GM12878 (cell line): ENCODE measurements at regions not wholly inside any gene's neighbourhood (a gene's known extent, or its start where the extent isn't known, plus 50 kb on each side); places are given as distances from the start of the nearest gene placed in this dataset.

Experiments
- ESRRA ChIP-seq: IDR thresholded peaks from 2 replicates; pipeline ENCODE4 v1.6.1; 2012; ENCODE audit warnings: mild to moderate bottlenecking, low read length, improper control_type of control experiment
- KAT2A ChIP-seq: conservative IDR thresholded peaks from 2 replicates; pipeline ENCODE4 v1.6.1; 2011; ENCODE audit warnings: low read depth, low read length; ENCODE audit not compliant: control insufficient read depth
- LARP7 ChIP-seq: fragments of 450-650 bp; IDR thresholded peaks from 2 replicates; pipeline ENCODE4 v1.6.1; 2017; ENCODE audit warnings: mild to moderate bottlenecking
- NR2C1 ChIP-seq: fragments of 450-650 bp; IDR thresholded peaks from 2 replicates; pipeline ENCODE4 v1.6.1; 2017; ENCODE audit warnings: antibody characterized with exemption, mild to moderate bottlenecking, moderate library complexity
- POLR2A ChIP-seq: IDR thresholded peaks from 2 replicates; pipeline ENCODE4 v1.6.1; 2011; ENCODE audit warnings: low read depth, mild to moderate bottlenecking, low read length
- RAD21 ChIP-seq: IDR thresholded peaks from 2 replicates; pipeline ENCODE4 v1.6.1; 2011; ENCODE audit warnings: mild to moderate bottlenecking, low read depth, low read length, moderate library complexity; ENCODE audit not compliant: insufficient read depth
- REST ChIP-seq: IDR thresholded peaks from 2 replicates; pipeline ENCODE4 v1.6.1; 2012; ENCODE audit warnings: mild to moderate bottlenecking, low read depth, low read length
- TCF3 ChIP-seq: IDR thresholded peaks from 2 replicates; pipeline ENCODE4 v1.6.1; 2012; ENCODE audit warnings: low read depth, mild to moderate bottlenecking, low read length, borderline replicate concordance; ENCODE audit not compliant: insufficient read depth
- USF2 ChIP-seq: IDR thresholded peaks from 2 replicates; pipeline ENCODE4 v1.6.1; 2011; ENCODE audit warnings: low read depth, low read length, improper control_type of control experiment, borderline replicate concordance
- TF ChIP-seq, protein P1 (sequence below): IDR thresholded peaks from 2 replicates; pipeline ENCODE4 v1.6.1; 2011; ENCODE audit warnings: borderline replicate concordance, low read depth, mild to moderate bottlenecking, moderate library complexity, mixed read lengths, low read length; ENCODE audit not compliant: insufficient read depth; ENCODE audit errors: extremely low read length

DNA sequence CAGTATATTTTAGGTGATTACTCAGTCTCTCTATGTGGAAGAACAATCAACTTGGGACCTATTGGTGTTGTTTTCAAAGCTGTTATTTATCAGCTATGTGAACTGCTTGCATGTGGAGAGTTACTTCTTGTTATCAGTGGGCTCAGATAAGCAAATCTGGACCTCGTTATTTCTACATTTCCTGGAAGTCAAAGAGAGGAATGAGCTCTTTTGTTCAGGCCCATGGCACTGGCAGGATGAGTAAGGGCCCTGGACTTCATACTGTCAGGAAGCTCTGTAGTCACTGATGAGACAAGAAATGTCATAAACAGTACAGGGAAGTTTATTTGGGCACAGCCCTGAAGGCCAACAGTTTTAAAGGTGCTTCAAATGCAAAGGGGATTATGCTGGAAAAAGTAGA, 760.6 kb upstream of the EPHA5 start (continued):
- TF ChIP-seq, protein P1, sequence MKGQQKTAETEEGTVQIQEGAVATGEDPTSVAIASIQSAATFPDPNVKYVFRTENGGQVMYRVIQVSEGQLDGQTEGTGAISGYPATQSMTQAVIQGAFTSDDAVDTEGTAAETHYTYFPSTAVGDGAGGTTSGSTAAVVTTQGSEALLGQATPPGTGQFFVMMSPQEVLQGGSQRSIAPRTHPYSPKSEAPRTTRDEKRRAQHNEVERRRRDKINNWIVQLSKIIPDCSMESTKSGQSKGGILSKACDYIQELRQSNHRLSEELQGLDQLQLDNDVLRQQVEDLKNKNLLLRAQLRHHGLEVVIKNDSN: no peak
- TF ChIP-seq KAT2A: no peak
- TF ChIP-seq REST: no peak
- TF ChIP-seq ESRRA: no peak
- no peak for TF ChIP-seq NR2C1
- no peak for TF ChIP-seq RAD21
- no peak for TF ChIP-seq USF2
- no peak for TF ChIP-seq TCF3
- TF ChIP-seq LARP7: no peak
- TF ChIP-seq POLR2A: no peak
